GM21526 (cell line): ENCODE measurements at regions not wholly inside any gene's neighbourhood (a gene's known extent, or its start where the extent isn't known, plus 50 kb on each side); places are given as distances from the start of the nearest gene placed in this dataset.
A peak's percentile ranks its signal among the peaks of the same experiment; 100 is the strongest.
"Not testable (repeated sequence)": the region's sequence is repeated elsewhere in the genome, so short reads cannot be mapped to it uniquely, and the experiment has no call there.

Experiments used
- ATAC-seq: cut with Tn5 transposase; IDR thresholded peaks from one replicate; pipeline ENCODE4 v1.9.1; 2021; ENCODE audit warnings: moderate library complexity; ENCODE audit not compliant: unreplicated experiment, low FRiP score

DNA sequence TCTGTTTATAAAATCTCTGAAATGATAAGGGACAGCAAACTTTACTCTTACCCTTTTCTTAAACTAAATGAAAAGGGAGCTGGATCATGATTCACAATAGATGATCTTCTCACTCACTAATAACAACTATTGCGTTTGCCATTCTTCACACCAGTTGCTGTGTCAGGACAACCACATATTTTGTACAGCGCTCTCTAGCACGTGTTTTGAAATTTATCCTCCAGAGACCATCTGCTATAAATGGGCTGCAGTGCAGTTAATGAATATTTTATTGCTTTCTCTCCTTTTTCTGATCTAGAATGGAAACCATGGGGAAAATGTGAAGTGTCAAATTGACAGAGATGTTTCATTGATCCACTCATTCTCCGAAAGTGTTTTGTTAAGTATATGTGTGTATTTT, 258.4 kb upstream of the CCNH start:
- ATAC-seq = no peak

DNA sequence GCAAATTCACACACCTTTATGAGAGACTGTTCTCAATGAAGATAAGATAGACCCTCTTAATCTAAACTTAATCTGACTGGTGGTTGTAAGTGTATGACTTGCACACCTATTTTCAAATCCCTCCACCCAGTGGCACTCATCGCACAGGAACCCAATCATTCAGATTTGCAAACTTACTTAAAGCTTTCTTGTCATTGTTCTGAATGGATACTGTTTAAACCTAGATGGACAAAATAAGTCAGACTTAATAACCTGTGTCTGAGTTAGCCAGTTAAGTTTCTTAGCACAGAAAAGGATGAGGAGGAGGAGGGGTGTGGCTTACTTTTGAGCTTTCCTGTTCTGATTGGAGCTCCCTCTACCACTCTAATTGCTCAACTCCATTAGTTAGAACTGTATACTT, 252.4 kb upstream of the CCNH start:
- no peak for ATAC-seq

DNA sequence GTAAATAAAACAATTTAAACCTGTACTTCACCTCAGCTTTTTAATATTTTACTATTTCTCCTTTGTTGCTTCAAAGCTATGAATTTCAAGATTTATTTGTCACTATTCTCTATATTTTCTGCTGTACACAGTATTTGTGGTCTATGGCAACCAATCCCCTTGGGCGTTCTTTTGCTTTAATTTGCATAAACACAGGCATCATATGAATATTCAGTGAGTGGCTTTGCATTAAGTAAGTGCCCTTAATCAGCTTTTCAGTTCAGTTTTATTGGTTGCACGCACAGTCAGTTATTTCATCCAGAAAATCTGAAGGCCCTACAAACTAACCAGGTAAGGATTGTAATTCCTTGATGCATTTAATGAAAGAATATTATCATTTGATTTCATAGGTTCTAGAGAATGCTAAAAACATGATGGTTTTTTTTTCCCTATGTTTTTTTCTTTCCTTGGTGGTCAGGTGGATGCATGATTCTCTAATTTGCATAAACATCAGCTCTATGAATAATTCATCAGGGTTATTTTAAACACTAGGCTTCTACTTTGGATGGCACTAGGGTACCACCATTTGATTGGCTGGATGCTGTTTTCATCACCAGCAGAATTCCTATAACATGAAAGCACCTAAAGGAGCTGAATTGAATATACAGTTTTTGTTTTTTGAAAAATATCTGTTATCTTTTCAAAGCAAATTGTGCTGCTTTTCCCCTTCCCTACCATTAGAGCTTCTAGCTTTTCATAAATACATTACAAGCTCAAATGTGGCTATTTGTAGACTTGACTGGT, 249.2 kb upstream of the CCNH start:
- ATAC-seq = no peak

- no peak for ATAC-seq
Observed at GRCh38 chr5:87653242-87653641, 240.5 kb upstream of the CCNH start.

- ATAC-seq = no peak
Observed at GRCh38 chr5:87650284-87650683, 237.6 kb upstream of the CCNH start.

DNA sequence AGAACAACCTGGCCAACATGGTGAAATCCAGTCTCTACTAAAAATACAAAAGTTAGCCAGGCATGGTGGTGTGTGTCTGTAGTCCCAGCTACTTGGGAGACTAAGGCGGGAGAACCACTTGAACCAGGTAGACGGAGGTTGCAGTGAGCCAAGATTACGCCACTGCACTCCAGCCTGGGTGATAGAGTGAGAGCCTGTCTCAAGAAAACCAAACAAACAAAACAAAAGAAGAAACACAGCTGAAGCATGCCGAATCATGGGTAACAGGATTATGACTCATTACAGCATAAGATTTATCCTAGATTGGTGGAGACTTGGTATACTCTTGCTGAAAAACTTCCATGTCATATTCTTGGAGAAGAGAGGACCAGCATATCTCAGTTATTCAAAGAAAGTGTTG, 236.7 kb upstream of the CCNH start:
- ATAC-seq = no peak

DNA sequence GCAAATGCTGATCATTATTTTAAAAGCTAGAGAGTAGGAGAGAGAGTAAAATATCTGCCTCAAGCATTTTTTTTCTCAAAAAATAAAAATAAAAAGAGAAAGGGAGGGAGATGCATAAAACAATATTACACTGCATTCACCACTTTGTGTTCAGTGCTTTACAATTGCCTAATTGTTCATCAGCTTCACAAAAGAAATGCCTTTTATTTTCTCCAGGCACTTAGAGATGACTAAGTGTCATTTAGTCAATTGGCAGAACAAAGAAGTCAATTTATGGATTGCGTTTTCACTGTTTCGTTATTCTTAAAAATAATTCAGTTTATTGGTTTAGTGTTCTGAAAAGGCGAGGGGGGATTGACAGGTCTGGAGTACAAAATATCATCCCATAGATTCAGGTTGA, 232.5 kb upstream of the CCNH start:
- ATAC-seq = no peak

GRCh38 chr5:87640902-87641301, 228.2 kb upstream of the CCNH start:
- no peak for ATAC-seq

DNA sequence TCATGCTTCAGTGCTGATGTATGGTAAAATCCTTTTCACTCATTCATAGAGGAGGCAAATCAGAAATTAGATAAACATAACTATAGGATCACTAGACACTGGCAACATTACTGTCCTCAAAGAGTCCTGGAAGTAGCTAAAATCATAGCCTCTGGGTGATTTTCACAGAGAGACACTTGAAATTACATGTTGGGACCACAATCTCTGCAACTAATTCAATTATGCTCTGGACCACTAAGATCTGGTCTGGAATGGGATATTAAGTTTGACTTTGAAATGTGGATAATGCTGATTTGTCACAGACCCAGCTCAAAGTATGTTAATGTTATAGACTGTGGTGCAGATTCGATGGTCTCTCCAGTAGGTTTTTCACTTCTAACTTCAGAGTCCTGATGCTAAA, 214.6 kb upstream of the CCNH start:
- no peak for ATAC-seq

GRCh38 chr5:87608385-87608784, 195.7 kb upstream of the CCNH start:
- ATAC-seq = no peak

GRCh38 chr5:87605663-87606062, 192.9 kb upstream of the CCNH start:
- ATAC-seq = no peak

DNA sequence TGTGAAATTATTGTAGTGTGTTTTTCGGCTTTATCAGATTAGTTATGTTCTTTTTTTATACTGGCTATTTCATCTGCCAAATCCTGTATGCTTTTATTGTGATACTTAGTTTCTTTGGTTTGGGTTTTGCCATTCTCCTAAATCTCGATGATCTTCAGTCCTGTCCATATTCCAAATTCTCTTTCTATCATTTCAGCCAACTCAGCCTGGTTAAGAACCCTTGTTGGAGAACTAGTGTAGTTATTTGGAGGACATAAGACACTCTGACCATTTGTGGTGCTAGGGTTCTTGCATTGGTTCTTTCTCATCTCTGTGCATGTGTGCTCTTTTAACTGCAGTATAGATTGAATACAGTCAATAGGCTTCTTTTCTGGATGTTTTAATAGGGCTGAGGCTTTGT, 187.0 kb upstream of the CCNH start:
- ATAC-seq = no peak

DNA sequence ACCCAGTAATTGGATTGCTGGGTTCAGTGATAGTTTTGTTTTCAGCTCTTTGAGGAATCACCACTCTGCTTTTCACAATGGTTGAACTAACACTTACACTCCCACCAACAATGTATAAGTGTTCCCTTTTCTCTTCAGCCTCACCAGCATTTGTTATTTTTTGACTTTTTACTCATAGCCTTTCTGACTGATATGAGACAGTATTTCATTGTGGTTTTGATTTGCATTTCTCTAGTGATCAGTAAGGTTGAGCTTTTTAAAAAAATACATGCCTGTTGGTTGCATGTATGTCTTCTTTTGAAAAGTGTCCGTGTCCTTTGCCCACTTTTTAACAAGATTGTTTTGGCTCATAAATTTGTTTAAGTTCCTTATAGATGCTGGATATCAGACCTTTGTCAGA, 185.7 kb upstream of the CCNH start:
- ATAC-seq = no peak

DNA sequence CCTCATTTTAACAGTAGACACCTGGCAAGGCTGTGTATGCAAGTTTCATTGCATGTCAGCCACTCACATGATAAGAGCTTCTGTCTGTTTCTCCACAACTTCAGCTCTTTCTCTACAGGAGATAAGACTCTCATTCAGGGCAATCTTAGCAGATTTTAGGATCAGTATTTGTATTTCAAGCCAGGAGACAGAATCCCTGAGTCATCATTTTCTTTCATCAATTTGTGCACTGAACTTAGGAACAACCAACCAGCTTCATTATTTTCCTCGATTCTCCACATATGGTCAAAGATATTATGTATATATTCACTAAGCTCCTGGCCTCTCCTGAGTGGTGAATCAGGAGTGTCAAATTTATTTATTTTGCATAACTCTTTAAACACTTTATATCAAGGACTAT, 181.8 kb upstream of the CCNH start:
- no peak for ATAC-seq

DNA sequence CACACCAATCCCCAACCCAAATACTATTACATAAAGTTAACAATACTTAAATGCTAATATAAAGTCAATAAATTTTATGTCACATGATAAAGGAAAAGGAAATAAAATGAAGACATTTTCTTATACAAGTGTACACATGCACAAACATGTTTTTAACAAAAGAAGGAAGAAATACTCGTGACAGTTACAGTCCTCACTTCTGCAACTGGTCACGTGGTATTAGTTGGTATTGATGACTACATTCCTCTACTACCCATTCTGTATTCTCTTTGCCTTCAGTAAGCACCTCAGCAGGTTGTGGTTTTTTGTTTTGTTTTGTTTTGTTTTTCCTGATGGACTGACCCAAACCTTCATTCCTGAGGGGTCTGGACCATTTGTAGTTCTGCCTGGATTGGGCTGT, 176.9 kb upstream of the CCNH start:
- no peak for ATAC-seq

GRCh38 chr5:87588316-87588715, 175.6 kb upstream of the CCNH start:
- ATAC-seq = no peak

- not testable (repeated sequence) for ATAC-seq
Observed at GRCh38 chr5:87583704-87584103, 171.0 kb upstream of the CCNH start.

DNA sequence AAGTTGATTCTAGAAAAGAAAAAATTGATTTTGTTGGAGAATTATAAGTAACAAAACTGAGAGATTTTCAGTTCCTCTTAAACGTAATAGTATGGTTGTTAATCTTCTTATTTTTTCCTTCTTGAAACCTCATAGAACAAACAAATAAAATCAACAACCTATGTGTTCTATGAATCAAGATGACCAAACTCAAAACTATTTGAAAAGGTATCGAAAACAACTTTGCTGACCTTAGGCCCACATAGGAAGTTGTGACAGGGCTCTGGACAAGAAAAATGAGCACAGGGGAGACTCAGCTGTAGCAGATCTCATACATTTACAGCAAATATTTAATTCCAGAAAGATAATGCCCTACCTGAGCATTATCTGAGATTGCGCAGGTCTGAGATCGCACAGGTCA, 169.4 kb upstream of the CCNH start:
- ATAC-seq = no peak

GRCh38 chr5:87581661-87582060, 168.9 kb upstream of the CCNH start:
- no peak for ATAC-seq

DNA sequence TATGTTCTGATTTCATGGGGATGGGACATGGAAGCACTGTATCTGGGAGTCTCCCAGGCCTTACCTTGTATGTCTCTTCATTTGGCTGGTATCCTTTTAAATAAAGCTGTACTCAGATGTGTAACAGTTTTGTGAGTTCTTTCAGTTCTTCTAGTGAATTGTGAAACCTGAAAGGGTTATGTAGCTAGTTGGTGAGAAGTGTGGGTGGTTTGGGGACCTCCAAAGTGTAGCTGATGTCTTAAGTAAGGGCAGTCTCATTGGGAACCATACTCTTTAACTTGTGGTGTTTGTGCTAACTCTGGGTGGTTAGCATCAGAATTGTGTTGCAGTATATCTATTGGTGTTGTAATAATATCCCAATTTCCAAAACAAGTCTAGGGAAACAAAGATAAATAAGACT, 166.9 kb upstream of the CCNH start:
- peak; percentile 70 for ATAC-seq

DNA sequence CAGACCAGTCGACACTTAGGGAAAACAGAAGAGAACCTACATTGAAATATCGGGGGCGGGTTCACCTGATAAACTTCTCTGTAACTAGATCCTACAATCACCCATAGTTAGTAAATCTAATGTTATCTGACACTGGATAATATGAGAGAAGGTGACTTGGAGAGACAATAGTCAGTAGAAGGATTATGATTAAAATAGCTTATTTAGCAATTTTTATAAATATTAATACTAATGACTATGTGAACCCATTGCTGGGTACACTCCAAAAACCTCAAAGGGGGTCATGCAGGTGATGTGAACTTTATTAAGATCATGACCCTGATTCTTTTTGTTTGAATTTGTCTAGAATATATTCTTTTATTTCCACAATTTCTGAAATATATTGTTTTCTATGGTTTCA, 164.1 kb upstream of the CCNH start:
- no peak for ATAC-seq

DNA sequence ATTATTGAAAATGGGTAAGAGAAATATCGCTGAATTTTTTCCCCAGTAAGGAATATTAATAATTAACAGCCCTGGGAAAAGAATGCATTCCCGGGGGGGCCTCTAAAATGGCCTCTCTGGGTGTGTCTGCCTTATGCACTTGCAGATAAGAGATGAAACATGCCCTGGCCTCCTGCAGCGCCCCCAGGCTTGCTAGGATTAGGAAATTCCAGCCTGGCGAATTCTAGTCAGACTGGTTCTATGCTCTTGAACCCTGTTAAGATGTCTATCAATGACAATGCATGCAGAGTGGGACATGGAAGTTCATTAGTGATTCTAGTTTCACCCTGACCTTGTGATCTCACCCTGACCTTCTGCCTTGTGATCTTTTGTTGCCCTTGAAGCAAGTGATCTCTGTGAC, 163.6 kb upstream of the CCNH start:
- not testable (repeated sequence) for ATAC-seq

DNA sequence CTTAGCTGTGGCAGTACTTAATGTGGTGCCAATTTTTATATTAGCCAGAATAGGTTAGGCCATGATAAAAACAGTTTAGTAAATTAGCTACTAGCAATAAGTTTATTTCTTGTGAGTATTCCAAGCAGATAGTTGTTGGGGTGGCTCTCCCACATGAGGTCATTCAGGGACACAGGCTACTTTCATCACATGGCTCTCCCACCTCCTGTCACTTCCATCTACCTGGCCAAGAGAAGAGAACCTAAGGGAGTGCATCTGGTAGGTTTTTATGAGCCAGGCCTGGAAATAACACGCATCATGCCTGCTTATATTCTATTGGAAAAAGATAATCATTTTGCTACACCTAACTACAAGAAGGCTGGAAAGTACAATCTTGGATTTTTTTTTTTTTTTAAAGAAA, 161.4 kb upstream of the CCNH start:
- ATAC-seq = no peak
